ENCODE measurements at regions not wholly inside any gene's neighbourhood (a gene's known extent, or its start where the extent isn't known, plus 50 kb on each side); places are given as distances from the start of the nearest gene placed in this dataset.

- H3K4me3 ChIP-seq, result no peak overlapping the region
- no peaks in the 10 kb centered on the region for H3K36me3 ChIP-seq
- no peaks in the 10 kb centered on the region for H3K4me1 ChIP-seq (replicated peaks)
- no peak overlapping the region for H3K27ac ChIP-seq
- no peaks in the 10 kb centered on the region for H3K9me3 ChIP-seq
- DNase-seq (ENCODE audit: low spot score), result no peak
- 52% methylated on average over 12 of the region's 12 CpGs for WGBS
- no peaks in the 10 kb centered on the region for H3K27me3 ChIP-seq (replicated peaks; ENCODE audit: insufficient read depth)
- no peak for TF ChIP-seq POLR2AphosphoS5 (IDR thresholded peaks at IDR 0.05)
- intact Hi-C loops (cut with DNase I), result no loop called here
Observed at GRCh38 chr22:27110665-27111451, 453.5 kb downstream of the MIAT start.

GRCh38 chr22:27111796-27112672 is 454.6 kb downstream of the MIAT start:
- intact Hi-C loops (cut with DNase I), result no loop called here
- WGBS, result 64% methylated on average over 7 of the region's 7 CpGs
- no peak for DNase-seq (ENCODE audit: low spot score)

GRCh38 chr22:27113211-27113635 is 455.8 kb downstream of the MIAT start:
- Histone ChIP-seq H3K27me3 (replicated peaks; ENCODE audit: insufficient read depth) (no peaks in the 10 kb centered on the region), H3K36me3 (no peaks in the 10 kb centered on the region), H3K4me3 (no peak overlapping the region), H3K4me1 (replicated peaks) (no peaks in the 10 kb centered on the region), H3K9me3 (no peaks in the 10 kb centered on the region), H3K27ac (no peak overlapping the region)
- 46% methylated on average over 4 of the region's 4 CpGs for WGBS
- DNase-seq (ENCODE audit: low spot score), result peak; percentile 34
- intact Hi-C loops (cut with DNase I), result no loop called here
- TF ChIP-seq CTCF (IDR thresholded peaks at IDR 0.05), result no peak
- peak; percentile 69 for TF ChIP-seq POLR2AphosphoS5 (IDR thresholded peaks at IDR 0.05)
- no peak for TF ChIP-seq POLR2A (IDR thresholded peaks at IDR 0.05)

More at GRCh38 chr22:27111796-27112672, 454.6 kb downstream of the MIAT start:
- no peaks in the 10 kb centered on the region for H3K27me3 ChIP-seq (replicated peaks; ENCODE audit: insufficient read depth)
- no peak overlapping the region for H3K4me3 ChIP-seq
- H3K36me3 ChIP-seq, result no peaks in the 10 kb centered on the region
- H3K27ac ChIP-seq, result no peak overlapping the region
- no peaks in the 10 kb centered on the region for H3K9me3 ChIP-seq
- TF ChIP-seq POLR2AphosphoS5 (IDR thresholded peaks at IDR 0.05) (no peak), POLR2A (IDR thresholded peaks at IDR 0.05) (no peak), CTCF (IDR thresholded peaks at IDR 0.05) (no peak)
- H3K4me1 ChIP-seq (replicated peaks), result no peaks in the 10 kb centered on the region

DNA sequence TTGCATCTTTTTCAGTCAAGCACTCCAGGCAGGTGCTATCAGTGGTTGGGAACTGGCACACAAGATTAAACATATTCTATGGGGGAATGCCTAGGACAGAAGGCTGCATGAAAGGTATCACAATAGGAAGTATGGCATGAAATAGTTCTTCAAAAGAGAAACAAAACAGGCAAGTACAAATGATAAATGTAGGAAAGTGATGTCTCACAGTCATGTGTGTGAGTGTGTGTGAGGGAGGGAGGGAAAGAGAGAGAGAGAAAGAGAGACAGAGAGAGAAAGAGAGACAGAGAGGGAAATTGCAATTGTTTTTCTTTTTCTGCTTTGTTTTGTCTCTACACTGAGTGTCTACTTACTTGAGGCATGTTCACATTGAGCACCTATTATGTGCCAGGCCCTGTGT is 456.3 kb downstream of the MIAT start:
- Histone ChIP-seq H3K27ac (no peak overlapping the region), H3K4me3 (no peak overlapping the region), H3K27me3 (replicated peaks; ENCODE audit: insufficient read depth) (no peaks in the 10 kb centered on the region), H3K36me3 (no peaks in the 10 kb centered on the region), H3K9me3 (no peaks in the 10 kb centered on the region), H3K4me1 (replicated peaks) (no peaks in the 10 kb centered on the region)
- TF ChIP-seq POLR2AphosphoS5 (IDR thresholded peaks at IDR 0.05) (no peak), POLR2A (IDR thresholded peaks at IDR 0.05) (no peak), CTCF (IDR thresholded peaks at IDR 0.05) (no peak)
- DNase-seq (ENCODE audit: low spot score), result no peak
- intact Hi-C loops (cut with DNase I), result no loop called here

DNA sequence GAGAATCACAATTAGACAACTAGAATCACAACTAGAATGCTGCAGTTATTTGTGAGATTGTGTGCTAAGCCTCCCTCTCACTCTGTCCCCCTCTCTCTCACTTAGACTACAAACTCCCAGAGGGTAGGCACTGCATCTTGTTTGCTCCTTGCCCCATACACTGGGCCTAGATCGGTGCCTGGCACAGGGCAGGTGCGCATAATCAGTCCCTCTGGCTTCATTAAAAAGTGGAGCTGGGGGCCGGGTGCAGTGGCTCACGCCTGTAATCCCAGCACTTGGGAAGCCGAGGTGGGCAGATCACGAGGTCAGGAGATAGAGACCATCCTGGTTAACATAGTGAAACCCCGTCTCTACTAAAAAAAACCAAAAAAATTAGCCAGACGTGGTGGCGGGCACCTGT is 456.8 kb downstream of the MIAT start:
- WGBS, result 96% methylated on average over 9 of the region's 9 CpGs
- no peak overlapping the region for H3K27ac ChIP-seq
- no peak for DNase-seq (ENCODE audit: low spot score)

More for the DNA sequence above, 456.8 kb downstream of the MIAT start:
- no peaks in the 10 kb centered on the region for H3K9me3 ChIP-seq
- H3K27me3 ChIP-seq (replicated peaks; ENCODE audit: insufficient read depth), result no peaks in the 10 kb centered on the region
- H3K36me3 ChIP-seq, result no peaks in the 10 kb centered on the region
- no peak overlapping the region for H3K4me3 ChIP-seq
- intact Hi-C loops (cut with DNase I), result no loop called here
- no peak for TF ChIP-seq POLR2AphosphoS5 (IDR thresholded peaks at IDR 0.05)
- TF ChIP-seq CTCF (IDR thresholded peaks at IDR 0.05), result no peak
- TF ChIP-seq POLR2A (IDR thresholded peaks at IDR 0.05), result no peak
- H3K4me1 ChIP-seq (replicated peaks), result no peaks in the 10 kb centered on the region

Data from prostate gland (tissue), 2 donors.